ENCODE measurements at regions not wholly inside any gene's neighbourhood (a gene's known extent, or its start where the extent isn't known, plus 50 kb on each side); places are given as distances from the start of the nearest gene placed in this dataset.
A peak's percentile ranks its signal among the peaks of the same experiment; 100 is the strongest.
"Not testable (repeated sequence)": the region's sequence is repeated elsewhere in the genome, so short reads cannot be mapped to it uniquely, and the experiment has no call there.

DNA sequence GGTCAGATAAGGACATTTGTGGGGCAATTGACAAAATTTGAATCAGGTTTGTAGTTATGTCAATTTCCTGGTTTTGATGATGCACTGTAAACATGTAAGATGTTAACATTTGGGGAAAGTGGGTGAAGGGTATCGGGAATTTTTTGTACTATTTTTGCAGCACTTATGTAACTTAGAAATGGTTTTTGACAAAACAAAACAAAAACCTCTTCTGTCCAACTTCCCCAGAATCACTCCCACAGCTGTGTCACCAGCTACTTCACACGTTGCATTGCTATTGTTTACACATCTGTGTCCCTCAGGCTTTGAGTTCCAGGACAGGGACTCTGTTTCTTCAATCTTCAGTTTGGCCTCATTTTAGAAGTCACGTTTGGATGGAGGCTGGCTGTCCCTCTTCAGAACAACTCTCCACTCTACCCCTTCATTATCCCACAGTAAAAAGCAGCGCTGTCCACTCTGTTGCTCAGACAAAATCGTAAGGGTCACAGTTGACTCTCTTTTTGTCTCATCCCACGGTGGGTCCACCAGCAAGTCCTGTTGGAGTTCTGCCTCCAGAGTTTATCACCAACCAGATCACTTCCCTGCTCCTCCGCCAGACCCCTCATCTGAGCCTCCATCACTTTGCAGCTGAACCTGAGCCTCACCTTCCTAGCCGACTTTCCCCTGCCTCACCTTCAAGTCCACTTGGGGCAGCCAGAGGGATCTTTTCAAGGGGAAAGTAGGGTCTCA lies 63.2 kb downstream of the NENF start:
- no peak for DNase-seq (ENCODE audit: extremely low read depth in 1 of 11, low read depth in 9 of 11, low spot score in 4 of 11)

DNA sequence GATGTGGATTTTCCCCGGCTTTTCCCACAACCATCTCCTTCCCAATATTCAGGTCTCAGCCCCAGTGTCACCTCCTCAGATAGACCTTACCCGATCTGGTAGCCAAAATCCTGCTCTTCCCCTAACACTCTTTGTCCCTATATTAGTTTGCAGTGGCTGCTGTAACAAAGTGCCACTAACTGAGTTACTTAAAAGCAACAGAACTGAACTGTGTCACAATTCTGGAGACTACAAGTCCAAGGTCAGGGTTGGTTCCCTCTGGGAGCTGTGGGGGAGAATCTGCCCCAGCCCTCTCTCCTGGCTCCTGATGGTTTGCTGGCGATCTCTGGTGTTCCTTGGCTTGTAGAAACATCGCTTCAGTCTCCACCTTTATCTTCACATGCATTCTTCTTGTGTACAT lies 64.0 kb downstream of the NENF start:
- no peak for DNase-seq (ENCODE audit: extremely low read depth in 1 of 11, low read depth in 9 of 11, low spot score in 4 of 11)

DNA sequence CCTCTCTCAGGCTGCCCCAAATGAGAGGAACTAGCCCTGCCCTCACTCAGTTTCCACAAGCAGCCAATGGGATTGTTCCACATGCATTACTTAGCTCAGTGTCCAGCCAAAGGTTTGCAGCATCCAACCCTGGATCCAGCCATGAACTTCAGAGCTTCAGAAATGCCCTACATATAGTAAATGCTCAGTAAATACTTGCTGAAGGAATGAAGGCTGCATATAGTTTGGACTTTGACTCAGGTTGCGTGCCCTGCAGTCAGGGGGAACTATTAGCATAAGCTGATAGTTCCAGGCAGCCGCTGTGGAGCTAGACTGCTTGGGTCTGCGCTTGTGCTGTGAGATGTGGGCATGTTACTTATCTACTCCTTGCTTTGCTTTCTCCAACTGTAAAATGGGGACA lies 64.8 kb downstream of the NENF start:
- DNase-seq (ENCODE audit: extremely low read depth in 1 of 11, low read depth in 9 of 11, low spot score in 4 of 11) = no peak

DNA sequence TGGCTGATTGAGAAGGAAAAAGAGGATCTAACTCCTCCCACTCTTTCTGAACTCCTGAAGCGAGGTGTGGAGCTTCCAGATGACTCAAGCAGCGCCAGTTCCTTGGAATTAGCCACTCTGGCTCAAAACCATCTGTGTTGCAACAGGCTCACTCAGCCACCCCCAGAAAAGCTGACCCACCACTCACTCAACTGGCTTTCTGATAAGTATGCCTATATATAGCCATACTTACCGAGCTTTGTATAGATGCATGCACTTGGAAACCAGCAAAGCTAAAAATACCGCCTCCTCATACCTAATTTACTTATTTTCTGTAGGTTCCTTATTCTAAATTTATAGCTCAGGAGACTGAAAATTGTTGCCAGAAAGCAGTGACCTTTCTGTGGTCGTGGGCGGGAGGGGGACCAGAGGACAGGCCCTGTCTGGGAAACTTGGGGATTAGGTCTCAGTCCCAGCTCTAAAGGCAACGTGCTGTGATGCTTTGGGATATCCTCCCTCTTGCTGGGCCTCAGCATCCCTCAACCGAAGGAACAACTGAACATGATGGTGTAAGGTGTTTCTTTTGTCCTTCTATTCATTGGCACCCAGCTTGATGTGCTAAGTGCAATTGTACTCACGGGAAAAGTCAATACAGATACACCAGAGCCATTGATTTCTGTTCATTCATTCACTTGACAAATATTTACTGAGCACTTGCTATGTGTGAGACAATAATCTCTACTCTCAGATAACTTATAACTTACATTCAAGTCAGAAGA lies 65.7 kb downstream of the NENF start:
- DNase-seq (ENCODE audit: extremely low read depth in 1 of 11, low read depth in 9 of 11, low spot score in 4 of 11) = no peak

DNA sequence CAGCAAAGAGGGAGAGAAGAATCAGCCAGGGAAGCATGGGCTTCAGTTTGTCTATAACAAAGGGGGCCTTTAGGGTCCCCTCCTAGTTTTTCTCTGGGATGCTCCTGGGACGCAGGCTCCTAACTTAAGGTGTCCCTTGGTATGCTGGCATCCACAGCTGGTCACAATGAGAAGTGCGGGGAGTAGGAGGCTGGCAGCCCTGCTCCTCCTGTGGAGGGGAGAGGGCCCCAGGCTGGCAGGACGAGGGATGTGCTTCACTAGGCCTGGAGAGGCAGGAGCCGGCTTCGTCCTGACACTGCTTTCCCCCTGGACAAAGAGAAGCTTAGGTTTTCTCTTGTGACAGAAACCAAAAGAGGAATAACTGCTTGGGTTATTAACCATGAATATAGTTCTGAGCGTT lies 67.6 kb downstream of the NENF start:
- DNase-seq (ENCODE audit: extremely low read depth in 1 of 11, low read depth in 9 of 11, low spot score in 4 of 11) = no peak

DNA sequence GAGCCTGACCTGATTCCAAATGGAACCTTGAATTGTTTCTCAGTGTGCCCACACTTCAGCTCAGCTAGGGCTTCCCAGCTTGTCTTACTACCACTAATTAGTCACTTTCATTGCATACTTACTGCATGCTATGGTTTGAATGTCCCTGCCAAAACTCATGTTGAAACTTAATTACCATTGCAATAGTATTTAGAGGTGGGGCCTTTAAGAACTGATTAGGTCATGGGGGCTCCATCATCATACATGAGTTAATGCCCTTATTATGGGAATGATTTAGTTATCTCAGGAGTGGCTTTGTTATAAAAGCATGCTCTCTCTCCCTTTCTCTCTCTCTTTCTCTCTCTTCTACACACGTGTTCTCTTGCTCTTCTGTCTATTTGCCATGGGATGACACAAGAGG lies 68.3 kb downstream of the NENF start:
- DNase-seq (ENCODE audit: extremely low read depth in 1 of 11, low read depth in 9 of 11, low spot score in 4 of 11) = no peak

DNA sequence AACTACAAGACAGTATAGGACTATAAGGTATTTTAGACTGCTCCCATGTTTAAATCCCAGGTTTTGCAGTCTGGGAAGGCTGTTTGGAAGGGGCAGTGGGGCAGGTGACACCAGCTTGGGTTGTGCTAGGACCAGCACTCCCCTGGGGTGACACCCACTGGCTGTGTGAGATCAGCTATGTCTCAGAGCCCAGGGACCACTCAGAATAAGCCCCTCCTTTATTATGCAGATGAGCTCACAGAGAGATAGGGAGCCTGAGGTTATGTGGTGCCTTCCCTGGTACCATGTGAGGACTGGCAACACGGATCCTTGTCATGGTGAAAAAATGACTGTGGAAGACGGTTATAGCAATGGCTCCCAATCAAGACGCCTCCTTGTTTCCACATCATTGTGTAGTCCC lies 71.0 kb downstream of the NENF start:
- no peak for DNase-seq (ENCODE audit: extremely low read depth in 1 of 11, low read depth in 9 of 11, low spot score in 4 of 11)

DNA sequence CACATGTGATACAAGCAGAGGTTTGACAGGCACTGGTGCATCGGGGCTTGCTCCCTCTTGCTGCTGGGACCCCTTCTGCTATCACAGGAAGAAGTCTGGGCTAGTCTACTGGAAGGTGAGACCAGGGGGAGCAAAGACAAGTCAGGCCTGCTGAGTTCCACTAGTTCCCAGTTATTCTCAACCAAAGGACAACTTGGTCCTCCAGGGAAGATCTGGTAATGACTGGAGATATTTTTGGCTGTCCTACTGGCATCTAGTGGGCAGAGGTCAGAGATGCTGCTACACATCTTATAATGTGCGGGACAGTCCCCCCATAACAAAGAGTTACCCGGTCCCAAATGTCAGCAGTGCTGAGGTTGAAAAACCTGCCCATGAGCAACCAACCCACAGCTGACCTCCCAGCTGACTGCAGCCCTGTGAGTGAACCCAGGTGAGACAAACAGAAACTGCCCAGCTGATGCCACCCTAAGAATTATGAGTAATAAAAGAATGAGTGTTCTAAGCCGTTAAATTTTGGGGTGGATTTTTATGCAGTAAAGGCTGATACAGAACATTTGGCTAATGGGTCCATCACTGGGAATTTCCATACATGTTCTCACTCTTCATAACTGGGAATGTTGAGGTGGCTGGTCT lies 71.6 kb downstream of the NENF start:
- no peak for DNase-seq (ENCODE audit: extremely low read depth in 1 of 11, low read depth in 9 of 11, low spot score in 4 of 11)

DNA sequence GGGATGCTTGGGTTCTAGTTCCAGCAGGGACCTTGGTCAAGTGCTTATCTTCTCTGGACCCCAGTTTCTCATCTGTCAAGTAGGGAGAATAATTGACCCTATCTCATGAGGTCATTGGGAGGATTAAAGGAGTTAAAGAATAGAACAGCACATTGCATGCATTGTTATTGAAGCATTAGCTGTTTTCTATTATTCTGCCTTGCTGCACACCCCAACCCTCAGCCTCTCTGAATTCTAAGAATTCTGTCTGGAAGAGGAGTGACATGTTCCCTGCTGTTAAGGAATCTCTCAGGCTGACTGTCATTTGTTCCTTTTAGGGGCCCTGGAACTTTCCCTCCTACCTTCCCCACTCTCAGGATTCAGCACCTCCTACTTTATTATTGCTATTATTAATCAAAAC lies 73.9 kb downstream of the NENF start:
- DNase-seq (ENCODE audit: extremely low read depth in 1 of 11, low read depth in 9 of 11, low spot score in 4 of 11) = no peak

DNA sequence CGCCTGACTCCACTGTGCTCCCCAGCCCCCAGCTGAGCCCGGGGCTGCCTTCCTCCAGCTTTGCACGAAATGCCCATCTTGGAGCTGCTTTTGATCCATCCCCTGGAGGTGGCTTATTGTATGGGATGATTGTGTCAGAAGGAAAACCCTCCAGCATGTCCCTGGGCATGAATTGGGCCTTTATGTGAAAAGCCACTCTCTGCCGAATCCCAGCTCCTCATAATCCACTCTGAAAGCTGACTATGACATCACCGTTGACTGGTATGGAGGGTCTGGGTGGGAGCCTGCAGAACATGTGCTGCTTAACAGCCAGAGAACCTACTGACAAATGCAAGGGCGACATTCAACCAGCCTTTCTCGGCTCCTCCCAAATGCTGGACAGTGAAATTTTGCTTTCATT lies 74.6 kb downstream of the NENF start:
- DNase-seq (ENCODE audit: extremely low read depth in 1 of 11, low read depth in 9 of 11, low spot score in 4 of 11) = no peak

DNA sequence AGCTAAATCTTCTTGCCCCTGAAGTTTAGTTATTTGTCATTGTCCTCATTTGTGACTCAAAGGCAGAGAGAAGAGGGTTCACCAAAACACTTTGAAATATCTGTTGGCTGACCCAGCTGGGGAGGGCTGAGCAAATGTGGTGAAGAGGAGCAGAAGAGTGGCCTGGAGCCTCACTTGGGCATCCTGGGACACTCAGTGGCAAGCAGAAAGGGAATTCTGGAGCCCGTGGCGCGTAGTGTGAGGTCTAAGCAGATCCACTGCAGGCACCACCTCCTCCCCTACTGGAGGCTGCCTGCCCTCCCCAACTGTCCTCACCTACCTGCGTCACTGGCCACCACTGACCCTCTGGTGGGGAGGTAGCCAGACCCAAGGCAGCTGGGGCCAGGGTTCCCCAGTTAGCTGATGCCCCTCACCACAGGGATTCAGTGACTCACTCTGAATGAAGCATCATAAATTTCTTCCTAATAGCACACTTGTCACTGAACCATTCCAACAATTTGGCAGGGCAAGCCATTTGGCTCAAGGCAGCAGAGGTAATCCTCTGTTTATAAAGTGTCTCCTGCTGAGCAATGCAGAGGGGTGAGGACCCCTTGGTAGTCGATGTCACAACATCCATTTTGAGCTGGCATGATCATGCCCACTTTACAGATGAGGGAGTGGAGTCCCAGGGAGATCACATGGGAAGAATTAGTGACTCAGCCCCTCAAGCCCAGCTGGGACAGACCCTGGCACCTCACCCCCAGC lies 80.3 kb downstream of the NENF start:
- no peak for DNase-seq (ENCODE audit: extremely low read depth in 1 of 11, low read depth in 9 of 11, low spot score in 4 of 11)

DNA sequence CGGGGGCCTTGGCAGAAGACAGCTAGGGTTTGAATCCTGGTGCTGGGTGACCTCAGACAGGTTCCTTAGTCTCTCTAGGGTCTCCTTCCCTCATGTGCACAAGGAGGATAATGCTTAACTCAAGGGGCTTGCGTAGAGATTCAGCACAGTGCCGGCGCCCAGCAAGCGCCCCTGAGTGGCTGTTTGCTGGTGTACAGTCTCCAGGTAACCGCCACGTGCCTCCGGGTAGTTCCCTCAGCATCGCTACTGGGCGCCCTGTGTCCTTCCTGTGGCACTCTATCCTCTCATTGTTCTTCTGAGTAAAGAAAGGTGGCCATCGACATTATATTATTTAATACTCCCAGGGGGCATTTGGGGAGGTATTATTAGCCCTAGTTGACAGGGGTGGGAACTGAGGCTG lies 80.9 kb downstream of the NENF start:
- DNase-seq (ENCODE audit: extremely low read depth in 1 of 11, low read depth in 9 of 11, low spot score in 4 of 11) = no peak

DNA sequence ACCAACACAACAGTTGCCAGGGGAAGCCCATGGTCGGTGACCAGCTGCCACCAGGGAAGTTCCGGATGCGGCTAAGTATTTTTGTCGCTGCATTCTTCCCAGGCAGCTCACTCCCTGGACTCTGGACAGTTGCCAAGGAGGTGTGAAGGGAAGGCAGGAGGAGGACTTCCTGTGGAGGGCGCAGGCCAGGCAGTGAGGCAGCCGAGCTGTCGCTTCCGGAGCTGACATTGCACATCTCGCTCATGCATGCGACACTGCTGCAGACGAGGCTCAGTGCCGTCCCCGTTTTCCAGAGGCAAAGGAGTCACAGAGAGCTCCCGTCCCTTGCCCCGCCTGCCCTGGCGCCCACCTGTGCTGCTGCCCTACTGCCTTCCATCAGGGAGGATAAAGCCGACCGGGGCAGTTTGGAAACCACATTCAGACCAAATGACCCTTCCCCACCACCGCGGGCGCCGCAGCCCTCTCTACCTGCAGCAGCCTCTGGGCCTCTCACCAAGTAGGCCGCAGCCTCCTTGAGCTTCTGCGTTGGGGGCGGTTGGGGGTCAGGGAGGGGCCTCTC lies 81.4 kb downstream of the NENF start:
- DNase-seq (ENCODE audit: extremely low read depth in 1 of 11, low read depth in 9 of 11, low spot score in 4 of 11) = peak in 8 of 11 donors; percentile 21 to 61 (median 49)

DNA sequence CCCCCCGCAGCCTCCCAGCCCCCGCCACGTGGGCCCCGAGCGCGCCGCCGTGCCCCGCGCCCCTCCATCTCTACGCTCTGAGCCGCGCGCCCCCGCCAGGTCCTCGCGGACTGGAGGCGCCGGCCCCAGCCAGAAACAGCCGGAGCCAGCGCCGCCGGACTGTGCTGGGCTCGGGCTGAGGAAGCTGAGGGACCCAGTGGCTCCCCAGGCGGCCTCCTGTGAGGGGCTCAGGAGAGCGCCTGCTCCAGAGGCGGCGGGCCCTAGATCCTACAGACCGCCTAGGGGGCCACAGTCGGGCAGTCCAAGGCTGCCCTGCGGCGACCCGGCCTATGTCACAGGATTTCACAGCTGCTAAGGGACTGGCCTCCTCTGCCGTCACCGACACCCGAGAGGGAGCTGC lies 82.1 kb downstream of the NENF start:
- DNase-seq (ENCODE audit: extremely low read depth in 1 of 11, low read depth in 9 of 11, low spot score in 4 of 11) = peak in 5 of 11 donors; percentile 36 to 59 (median 45)

DNA sequence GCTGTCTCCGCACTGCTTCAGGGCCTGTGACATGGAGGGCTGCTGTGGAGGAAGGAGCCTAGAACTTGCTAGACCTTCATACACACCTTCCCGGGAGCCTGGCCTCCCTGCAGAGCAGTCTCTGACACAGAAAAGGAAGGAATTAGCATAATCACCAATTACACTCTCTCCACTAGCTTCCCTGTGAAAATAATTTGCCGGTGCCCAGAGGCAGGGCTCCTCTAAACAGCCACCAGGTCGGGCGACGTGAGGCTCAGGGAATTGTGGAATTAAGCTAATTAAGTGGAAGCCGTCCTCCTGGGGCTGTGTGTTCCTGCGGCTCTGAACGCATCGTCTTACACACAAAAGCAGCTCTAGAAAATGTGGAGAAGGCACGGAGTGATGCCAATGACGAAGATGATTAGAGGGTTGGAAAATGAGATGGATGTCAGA lies 82.6 kb downstream of the NENF start:
- peak in 1 of 11 donors; percentile 8 for DNase-seq (ENCODE audit: extremely low read depth in 1 of 11, low read depth in 9 of 11, low spot score in 4 of 11)

DNA sequence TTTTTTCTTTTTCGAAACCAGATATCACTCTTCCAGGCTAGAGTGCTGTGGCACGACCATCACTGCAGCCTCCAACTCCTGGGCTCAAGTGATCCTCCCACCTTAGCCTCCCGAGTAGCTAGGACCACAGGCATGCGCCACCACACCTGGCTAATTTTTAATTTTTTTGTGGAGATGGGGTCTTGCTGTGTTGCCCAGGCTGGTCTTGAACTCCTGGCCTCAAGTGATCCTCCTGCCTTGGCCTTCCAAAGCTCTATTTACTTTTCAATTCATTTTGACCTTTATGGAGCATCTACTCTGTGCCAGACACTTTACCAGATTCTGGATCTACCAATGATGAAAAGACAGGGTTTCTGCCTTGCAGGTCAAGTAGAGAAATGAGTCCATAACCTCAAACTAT lies 83.3 kb downstream of the NENF start:
- not testable (repeated sequence) for DNase-seq (ENCODE audit: extremely low read depth in 1 of 11, low read depth in 9 of 11, low spot score in 4 of 11)

DNA sequence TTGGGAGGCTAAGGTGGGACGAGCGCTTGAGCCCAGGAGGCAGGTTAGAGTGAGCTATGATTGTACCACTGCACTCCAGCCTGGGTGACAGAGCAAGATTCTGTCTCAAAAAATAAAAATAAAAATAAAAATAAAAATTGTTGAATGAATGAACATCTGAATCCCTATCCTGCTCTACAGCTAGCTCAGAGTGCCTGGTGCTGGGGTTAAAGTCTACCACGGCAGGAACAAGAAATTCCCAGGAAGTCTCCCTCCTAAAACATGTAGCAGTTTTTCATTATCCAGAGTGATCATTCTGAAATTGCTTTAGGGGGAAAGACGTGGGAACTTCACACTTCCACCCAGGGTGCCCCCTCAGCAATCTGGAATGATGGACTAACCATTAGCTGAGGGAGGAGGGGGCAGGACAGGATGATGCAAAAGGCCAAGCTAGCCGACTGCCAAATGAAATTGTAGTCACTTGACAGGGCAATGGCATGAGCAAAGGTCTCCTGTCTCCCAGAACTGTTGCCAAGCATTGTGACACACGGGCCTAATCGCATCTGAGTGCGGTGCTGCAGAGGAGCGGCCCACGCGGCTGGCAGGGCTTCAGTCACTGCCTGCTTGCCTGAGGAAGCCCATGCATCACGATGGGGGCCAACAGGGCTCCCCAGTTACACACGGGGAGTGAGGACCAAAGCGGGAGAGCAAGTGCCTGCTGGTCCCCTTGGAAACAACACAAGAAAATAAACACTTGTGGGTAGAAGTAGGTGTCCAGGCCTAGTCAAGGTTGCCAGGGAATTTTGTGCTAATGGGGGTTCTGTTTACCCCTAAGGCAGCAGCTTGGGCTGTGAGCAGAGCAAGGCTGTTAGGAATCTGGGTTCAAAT lies 85.7 kb downstream of the NENF start:
- peak in 3 of 11 donors; percentile 11 to 47 (median 27) for DNase-seq (ENCODE audit: extremely low read depth in 1 of 11, low read depth in 9 of 11, low spot score in 4 of 11)

DNA sequence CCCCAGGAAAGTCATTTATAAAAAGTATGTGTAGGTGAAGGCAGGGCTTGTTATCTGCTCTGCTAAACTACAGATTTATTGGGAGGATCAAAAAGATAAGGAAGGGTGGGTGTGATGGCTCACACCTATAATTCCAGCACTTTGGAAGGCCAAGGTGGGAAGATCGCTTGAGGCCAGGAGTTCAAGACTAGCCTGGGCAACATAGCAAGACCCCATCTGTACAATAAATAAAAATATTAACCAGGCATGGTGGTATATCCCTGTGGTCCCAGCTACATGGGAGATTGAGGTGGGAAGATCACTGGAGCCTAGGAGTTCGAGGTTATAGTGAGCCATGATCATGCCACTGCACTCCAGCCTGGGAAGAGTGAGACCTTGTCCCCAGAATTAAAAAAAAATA lies 86.4 kb downstream of the NENF start:
- no peak for DNase-seq (ENCODE audit: extremely low read depth in 1 of 11, low read depth in 9 of 11, low spot score in 4 of 11)
